EH (cell line): ENCODE measurements at regions not wholly inside any gene's neighbourhood (a gene's known extent, or its start where the extent isn't known, plus 50 kb on each side); places are given as distances from the start of the nearest gene placed in this dataset.

Experiments
- DNase-seq: peaks from one replicate; pipeline ENCODE4 v3.0.0-alpha.2; 2015; ENCODE audit warnings: low read depth

- peak; percentile 59 for DNase-seq
These were observed 55.0 kb downstream of the TMEM30B start for GRCh38 chr14:61226015-61226654.

GRCh38 chr14:61225344-61225743 lies 55.8 kb downstream of the TMEM30B start:
- DNase-seq = no peak

DNA sequence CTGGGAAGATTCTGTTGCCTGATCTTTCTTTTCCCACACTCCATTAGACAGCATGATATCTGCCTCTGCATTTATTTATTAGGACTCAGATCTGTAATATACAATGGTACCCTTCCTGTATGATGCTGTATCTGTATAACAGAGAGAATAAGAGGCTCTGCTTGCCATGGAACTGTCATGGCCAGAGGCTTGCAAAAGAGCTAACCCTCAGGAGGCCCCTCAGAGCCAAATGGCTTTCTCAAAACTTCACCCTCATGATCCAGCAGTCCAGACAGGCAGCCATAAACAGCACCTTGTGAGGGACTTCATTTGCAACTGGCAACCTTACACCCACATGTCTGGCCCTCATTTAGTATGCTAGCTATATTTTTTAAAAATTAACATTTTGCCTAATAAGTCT lies 57.6 kb downstream of the TMEM30B start:
- no peak for DNase-seq

DNA sequence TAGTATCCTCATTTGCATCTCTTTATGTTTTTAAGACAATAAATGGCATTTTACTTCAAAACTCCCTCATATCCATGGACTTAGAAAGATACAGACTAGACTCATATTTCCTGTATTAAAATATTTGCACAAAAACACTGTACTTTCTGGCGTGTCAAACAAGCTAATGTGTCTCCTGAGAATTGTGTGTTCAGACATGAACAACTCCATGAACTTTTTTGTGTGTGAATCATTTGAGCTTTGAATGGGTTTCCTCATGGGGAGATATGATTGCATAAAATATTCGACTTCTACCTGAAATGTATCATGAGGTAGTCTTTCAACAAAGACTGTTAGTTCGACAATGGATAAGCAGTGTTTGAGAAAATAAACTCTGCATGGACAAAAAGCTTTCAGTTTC lies 58.8 kb downstream of the TMEM30B start:
- no peak for DNase-seq

GRCh38 chr14:61221906-61222305 lies 59.2 kb downstream of the TMEM30B start:
- DNase-seq = no peak

DNA sequence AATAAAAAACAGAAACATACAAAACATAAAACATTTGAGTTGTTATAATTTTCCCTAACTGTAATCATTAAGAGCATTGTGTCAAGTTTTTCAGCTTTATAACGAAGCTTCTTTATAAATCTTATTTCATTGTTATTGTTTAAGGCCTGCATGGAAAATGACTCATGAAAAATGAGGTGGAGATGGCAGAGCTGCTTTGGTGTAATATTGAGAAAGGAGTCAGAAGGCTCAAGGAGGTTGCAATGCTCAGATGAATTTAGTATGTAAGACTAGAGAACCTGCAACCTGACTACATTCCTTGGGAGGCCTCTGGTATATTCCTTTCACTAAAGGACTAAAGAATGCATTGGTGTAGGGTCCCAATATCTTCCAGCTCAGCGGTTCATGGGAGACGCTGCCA lies 61.5 kb downstream of the TMEM30B start:
- DNase-seq = peak; percentile 40

GRCh38 chr14:61219256-61219655 lies 61.9 kb downstream of the TMEM30B start:
- no peak for DNase-seq

- peak; percentile 71 for DNase-seq
These were observed 62.4 kb downstream of the TMEM30B start for GRCh38 chr14:61218767-61219166.

DNA sequence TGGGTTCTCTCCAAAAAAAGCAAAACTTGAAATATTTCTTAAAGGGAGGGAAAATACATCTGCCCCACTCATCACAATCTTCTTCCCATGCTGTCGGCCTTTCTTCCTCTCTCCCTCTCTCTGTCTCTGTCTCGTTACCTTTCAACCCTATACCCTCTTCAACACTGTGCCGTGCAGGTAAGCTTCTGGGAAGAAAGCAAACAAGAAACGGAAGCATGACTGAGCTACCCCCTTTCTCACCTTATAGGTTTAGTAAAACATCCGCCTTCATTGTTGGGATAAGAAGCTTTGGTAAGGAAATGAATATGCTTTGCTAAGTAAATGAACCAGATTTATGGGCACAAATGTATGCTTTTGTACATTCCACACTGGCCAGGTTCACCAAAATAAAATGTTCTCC lies 63.0 kb downstream of the TMEM30B start:
- DNase-seq = no peak

GRCh38 chr14:61217516-61217915 lies 63.6 kb downstream of the TMEM30B start:
- peak; percentile 32 for DNase-seq

- peak; percentile 41 for DNase-seq
These were observed 65.7 kb downstream of the TMEM30B start for GRCh38 chr14:61215222-61216020.

DNA sequence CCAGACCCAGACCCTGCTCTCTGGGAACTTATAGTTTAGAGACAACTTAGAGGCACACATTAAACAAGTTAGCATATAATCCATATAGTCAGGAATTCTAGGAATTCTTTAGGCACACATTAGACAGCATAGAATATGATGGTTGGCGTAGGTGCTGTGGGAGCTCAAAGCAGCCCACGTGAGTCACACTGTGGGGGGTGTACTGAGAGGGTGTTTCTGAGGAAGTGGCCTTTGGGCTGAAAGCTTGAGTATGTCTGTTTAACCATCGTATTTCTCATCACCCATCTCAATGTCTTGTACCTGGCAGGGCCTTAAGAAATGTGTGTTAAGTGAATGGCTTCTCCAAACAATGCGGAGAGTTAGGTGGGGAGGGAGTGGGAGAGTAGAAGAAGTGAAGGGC lies 67.2 kb downstream of the TMEM30B start:
- DNase-seq = peak; percentile 56

DNA sequence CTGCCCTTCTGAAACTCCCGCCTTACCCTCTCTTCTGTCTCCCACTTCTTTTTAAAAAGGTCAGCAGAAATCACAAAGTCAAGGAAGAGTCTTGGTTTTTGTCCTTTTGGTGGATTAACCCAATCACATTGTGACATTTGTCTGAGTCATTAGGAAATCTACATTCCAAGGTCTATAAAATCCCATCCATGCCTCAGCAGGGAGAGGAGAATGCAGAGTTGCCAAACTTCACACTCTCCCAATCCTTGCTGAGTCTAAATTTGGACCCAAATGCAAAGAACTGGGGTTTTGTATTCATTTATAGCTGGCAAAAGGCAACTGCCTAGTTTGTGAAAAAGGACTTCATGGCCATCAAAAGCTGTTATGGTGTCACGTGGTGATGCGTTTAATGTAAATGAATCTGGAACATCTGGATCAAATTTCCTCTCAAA lies 67.9 kb downstream of the TMEM30B start:
- DNase-seq = peak; percentile 97

GRCh38 chr14:61212546-61212945 lies 68.6 kb downstream of the TMEM30B start:
- DNase-seq = no peak

GRCh38 chr14:61211476-61212255 lies 69.5 kb downstream of the TMEM30B start:
- DNase-seq = peak; percentile 20

- no peak for DNase-seq
These were observed 77.9 kb downstream of the TMEM30B start for GRCh38 chr14:61203081-61203753.

- no peak for DNase-seq
These were observed 79.0 kb downstream of the TMEM30B start for GRCh38 chr14:61202124-61202523.

GRCh38 chr14:61201171-61201570 lies 80.0 kb downstream of the TMEM30B start:
- no peak for DNase-seq

DNA sequence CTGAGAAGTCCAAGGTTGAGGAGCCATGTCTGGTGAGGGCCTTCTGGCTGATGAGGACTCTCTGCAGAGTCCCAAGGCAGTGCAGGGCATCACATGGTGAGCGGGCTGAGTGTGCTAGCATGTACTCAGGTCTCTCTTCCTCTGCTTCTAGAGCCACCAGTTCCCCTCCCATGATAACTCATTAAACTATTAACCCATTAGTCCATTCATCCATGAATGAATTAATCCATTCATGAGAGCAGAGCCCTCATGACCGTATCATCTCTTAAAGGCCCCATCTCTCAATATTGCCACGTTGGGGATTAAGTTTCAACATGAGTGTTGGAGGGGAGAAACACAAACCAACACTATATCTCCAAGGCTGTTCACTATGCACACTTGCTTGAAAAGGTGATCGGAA lies 83.7 kb downstream of the TMEM30B start:
- DNase-seq = no peak

GRCh38 chr14:61196792-61197191 lies 84.3 kb downstream of the TMEM30B start:
- DNase-seq = peak; percentile 36

GRCh38 chr14:61196034-61196433 lies 85.1 kb downstream of the TMEM30B start:
- peak; percentile 34 for DNase-seq

DNA sequence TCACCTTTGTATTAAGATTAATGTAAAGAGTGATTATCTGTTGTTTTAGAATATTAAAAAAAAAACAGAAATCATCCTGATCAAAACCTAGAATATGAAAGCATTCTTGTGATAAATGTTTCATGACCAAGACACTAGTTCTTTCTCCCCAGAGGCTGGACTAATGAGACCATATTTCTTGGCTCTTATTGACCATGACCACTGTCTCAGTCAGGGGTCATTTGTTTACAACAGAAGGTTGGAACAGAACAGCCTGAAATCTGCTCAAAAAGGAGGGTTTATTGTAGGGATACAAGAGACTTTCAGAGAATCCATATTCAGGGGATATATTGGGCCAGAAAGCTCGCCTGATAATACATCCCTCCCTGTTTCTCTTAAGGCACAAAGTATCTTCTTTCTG lies 87.7 kb downstream of the TMEM30B start:
- DNase-seq = peak; percentile 42
